Kidney (tissue), 13 donors: ENCODE measurements at regions not wholly inside any gene's neighbourhood (a gene's known extent, or its start where the extent isn't known, plus 50 kb on each side); places are given as distances from the start of the nearest gene placed in this dataset.

Source experiments
- DNase-seq, 5 donors: peaks; one replicate each; pipeline ENCODE4 v3.0.0-alpha.2; 2013 to 2020
- FAIRE-seq: peaks from 2 replicates; lab custom pipeline; 2012; peaks lifted over from hg19 to GRCh38; lab: Jason Lieb, UNC
- H3K27ac ChIP-seq, 2 donors: one replicate each; pipeline ENCODE4 v1.7.0; 2013; ENCODE audit warnings: low read depth in 2 of 2, low read length in 2 of 2, inconsistent platforms in 1 of 2
- H3K27me3 ChIP-seq: one replicate; pipeline ENCODE4 v1.7.1; 2013; ENCODE audit warnings: low read length, inconsistent platforms; ENCODE audit not compliant: control insufficient read depth, insufficient read depth
- H3K36me3 ChIP-seq, 3 donors: one replicate each; pipeline versions ENCODE4 v1.7.0 to v1.7.1; 2013; ENCODE audit warnings: low read length in 3 of 3, control low read depth in 1 of 3, inconsistent platforms in 1 of 3; ENCODE audit not compliant: insufficient read depth in 3 of 3, control insufficient read depth in 2 of 3
- H3K4me1 ChIP-seq, 3 donors: one replicate each; pipeline versions ENCODE4 v1.7.0 to v1.7.1; 2013; ENCODE audit warnings: low read length in 3 of 3, inconsistent platforms in 1 of 3, low read depth in 1 of 3; ENCODE audit not compliant: control insufficient read depth in 2 of 3, insufficient read depth in 2 of 3
- H3K4me3 ChIP-seq, 3 donors: one replicate each; pipeline versions ENCODE4 v1.7.0 to v1.8.1; 2013; ENCODE audit warnings: low read length in 3 of 3, control low read depth in 1 of 3, inconsistent platforms in 1 of 3
- H3K9ac ChIP-seq, 3 donors: one replicate each; pipeline versions ENCODE4 v1.7.0 to v1.7.1; 2013; ENCODE audit warnings: low read length in 3 of 3, control low read depth in 1 of 3, inconsistent platforms in 1 of 3
- H3K9me3 ChIP-seq, 3 donors: one replicate each; pipeline versions ENCODE4 v1.7.0 to v1.7.1; 2013; ENCODE audit warnings: low read length in 3 of 3, control low read depth in 1 of 3, inconsistent platforms in 1 of 3; ENCODE audit not compliant: control insufficient read depth in 2 of 3, insufficient read depth in 1 of 3
- CTCF ChIP-seq: IDR thresholded peaks from 3 replicates; pipeline ENCODE4 v1.5.1; 2012; ENCODE audit warnings: mild to moderate bottlenecking, moderate library complexity, borderline replicate concordance; ENCODE audit not compliant: insufficient read depth; ENCODE audit errors: extremely low read depth
- intact Hi-C: fragments of 100-400 bp; cut with DNase I; formaldehyde crosslinking; loops from one replicate; pipeline ENCODE4 v1.11.1; 2022
- donor health status: control.
- donor health status: control.
- donor health status: control.
- donor health status: control.
- donor health status: control.
- donor health status: DM: yes; HTN: yes; CAD: no.
- donor health status: Normal renal cell carcinoma (clear cell type).

DNA sequence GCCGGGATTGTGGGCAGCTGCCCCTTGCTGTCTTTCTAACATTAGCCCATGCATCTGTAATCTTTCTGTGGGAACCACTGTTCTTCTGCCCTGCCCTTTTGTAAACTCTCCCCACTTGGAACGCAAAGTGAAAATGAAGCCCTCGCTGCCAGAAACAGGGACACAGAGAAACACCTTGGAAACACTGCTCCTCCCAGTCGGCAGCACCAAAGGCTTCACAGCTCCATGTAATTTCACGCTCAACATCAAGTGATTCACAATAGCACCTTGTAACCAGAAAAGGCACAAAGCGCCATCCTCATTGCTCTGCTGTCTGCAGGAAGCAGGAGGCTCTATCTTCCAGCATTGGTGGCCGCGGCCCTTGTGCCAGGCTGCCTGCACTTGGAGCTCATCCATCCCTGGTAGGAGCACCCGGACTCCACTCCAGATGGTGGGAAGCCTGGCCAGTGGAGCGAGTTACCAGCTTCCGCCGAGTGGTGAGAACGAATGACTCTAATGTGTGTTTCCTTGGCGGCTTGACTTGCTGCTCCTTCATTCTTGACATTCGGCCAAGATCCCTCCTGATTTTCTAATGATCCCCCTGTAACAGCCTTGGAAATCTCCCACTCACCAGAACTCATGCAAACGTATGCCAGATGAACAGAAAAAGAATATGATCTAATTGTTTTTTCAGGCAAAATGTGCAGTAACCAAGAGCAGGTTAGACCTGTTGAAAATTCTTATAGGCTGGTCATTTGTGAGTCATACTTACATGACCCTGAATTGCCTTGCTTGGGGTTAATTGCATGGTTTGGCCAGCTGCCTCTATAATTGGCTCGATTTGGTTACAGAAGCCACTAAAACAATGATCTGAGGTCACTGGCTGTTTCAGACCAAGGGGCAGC, 169.1 kb upstream of the CDYL start:
- intact Hi-C loops = no loop called here
- H3K4me1 ChIP-seq = peaks cover 0 to 12% (median 9%) of the 10 kb centered on the region in 3 donors
- peak in 4 of 5 donors; percentile 12 to 80 (median 41) for DNase-seq
- H3K9me3 ChIP-seq = no peaks in the 10 kb centered on the region
- no peak for TF ChIP-seq CTCF
- H3K27ac ChIP-seq = peak overlapping the region in 1 of 2 donors; percentile 77
- FAIRE-seq = no peak
- no peaks in the 10 kb centered on the region for H3K36me3 ChIP-seq
- H3K27me3 ChIP-seq = no peaks in the 10 kb centered on the region
- no peak overlapping the region for H3K4me3 ChIP-seq
- H3K9ac ChIP-seq = peak overlapping the region in 1 of 3 donors; percentile 3

DNA sequence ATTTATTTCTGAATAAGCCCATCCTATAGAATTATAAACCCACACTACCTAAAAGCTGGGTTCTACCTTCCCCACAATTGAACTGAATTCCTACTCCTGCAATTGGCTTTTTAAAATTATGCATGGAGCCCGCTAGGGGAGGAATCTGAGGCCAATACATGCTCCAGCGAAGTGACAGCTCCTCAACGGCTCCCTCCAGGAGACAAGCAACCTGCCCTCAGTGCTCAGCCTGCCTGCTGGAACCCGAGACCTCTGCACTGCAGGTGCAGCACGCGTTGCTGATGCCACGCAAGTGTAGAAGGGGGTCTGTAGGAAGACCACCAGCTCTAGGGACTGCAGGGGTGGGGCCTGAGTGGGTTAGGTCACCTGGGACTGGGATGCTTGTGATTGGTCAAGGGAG, 170.2 kb upstream of the CDYL start:
- no peaks in the 10 kb centered on the region for H3K9me3 ChIP-seq
- H3K4me3 ChIP-seq = no peak overlapping the region
- no peak for TF ChIP-seq CTCF
- peaks cover 0 to 9% (median 7%) of the 10 kb centered on the region in 3 donors for H3K4me1 ChIP-seq
- no peak overlapping the region for H3K27ac ChIP-seq
- intact Hi-C loops = no loop called here
- no peak overlapping the region for H3K9ac ChIP-seq
- no peak for DNase-seq
- no peaks in the 10 kb centered on the region for H3K27me3 ChIP-seq
- FAIRE-seq = no peak
- no peaks in the 10 kb centered on the region for H3K36me3 ChIP-seq

GRCh38 chr6:4603856-4604369, 172.3 kb upstream of the CDYL start:
- no peak for FAIRE-seq
- H3K27me3 ChIP-seq = no peaks in the 10 kb centered on the region
- no peak overlapping the region for H3K4me3 ChIP-seq
- no peak for TF ChIP-seq CTCF
- H3K27ac ChIP-seq = no peak overlapping the region
- H3K36me3 ChIP-seq = no peaks in the 10 kb centered on the region
- no peak for DNase-seq
- H3K9me3 ChIP-seq = no peaks in the 10 kb centered on the region
- H3K9ac ChIP-seq = no peak overlapping the region
- peaks cover 0 to 9% (median 3%) of the 10 kb centered on the region in 3 donors for H3K4me1 ChIP-seq
- intact Hi-C loops = no loop called here
